ENCODE measurements at regions not wholly inside any gene's neighbourhood (a gene's known extent, or its start where the extent isn't known, plus 50 kb on each side); places are given as distances from the start of the nearest gene placed in this dataset.
A peak's percentile ranks its signal among the peaks of the same experiment; 100 is the strongest.

- peaks cover 88% of the 10 kb centered on the region for H3K9me3 Mint-ChIP-seq
- H3K27ac ChIP-seq (ENCODE audit: low read depth): no peak overlapping the region
- H3K27ac Mint-ChIP-seq: no peak overlapping the region
- no peaks in the 10 kb centered on the region for H3K27me3 ChIP-seq (ENCODE audit: insufficient read depth)
- no peaks in the 10 kb centered on the region for H3K9me2 ChIP-seq (ENCODE audit: insufficient read depth)
- H3K36me3 ChIP-seq (ENCODE audit: insufficient read depth): no peaks in the 10 kb centered on the region
- H3K4me2 ChIP-seq: no peak overlapping the region
- H3K4me1 ChIP-seq (ENCODE audit: insufficient read depth): no peaks in the 10 kb centered on the region
- no peaks in the 10 kb centered on the region for H3K79me2 ChIP-seq (replicated peaks; ENCODE audit: insufficient read depth)
- no peak for ATAC-seq
- no peaks in the 10 kb centered on the region for H4K20me1 ChIP-seq (replicated peaks; ENCODE audit: insufficient read depth)
- peaks cover 10% of the 10 kb centered on the region for H3K27me3 Mint-ChIP-seq (ENCODE audit: insufficient read depth, low read depth, poor library complexity)
- peaks cover 23% of the 10 kb centered on the region for H3K36me3 Mint-ChIP-seq (ENCODE audit: low read depth)
- no peak for TF ChIP-seq EZH2phosphoT487 (IDR thresholded peaks at IDR 0.05; ENCODE audit: unreplicated experiment)
- no peak for TF ChIP-seq STAT1 (IDR thresholded peaks at IDR 0.05; ENCODE audit: unreplicated experiment)
- TF ChIP-seq ETS1 (IDR thresholded peaks at IDR 0.05): no peak
- no peak for TF ChIP-seq JUNB (IDR thresholded peaks at IDR 0.05; ENCODE audit: unreplicated experiment)
- TF ChIP-seq NANOG (IDR thresholded peaks at IDR 0.05; ENCODE audit: borderline replicate concordance): no peak
- TF ChIP-seq ZNF114 (CRISPR knock-in tag; IDR thresholded peaks at IDR 0.05): no peak
- TF ChIP-seq ZNF331 (CRISPR knock-in tag; IDR thresholded peaks at IDR 0.05; ENCODE audit: low read depth): no peak
- no peak for TF ChIP-seq REST (IDR thresholded peaks at IDR 0.05; ENCODE audit: unreplicated experiment)
- TF ChIP-seq CREB1 (CRISPR knock-in tag; IDR thresholded peaks at IDR 0.05; ENCODE audit: low read depth): no peak
- TF ChIP-seq ZNF462 (CRISPR knock-in tag; IDR thresholded peaks at IDR 0.05): no peak
- TF ChIP-seq CTCF (conservative IDR thresholded peaks at IDR 0.05; ENCODE audit: low read depth in 2 of 2): no peak
- TF ChIP-seq POLR2AphosphoS5 (IDR thresholded peaks at IDR 0.05; ENCODE audit: low read depth): no peak
- no peak for TF ChIP-seq EZH2 (IDR thresholded peaks at IDR 0.05; ENCODE audit: low read depth, unreplicated experiment)
- no peak overlapping the region for H3K4me3 Mint-ChIP-seq
- H2AFZ ChIP-seq: no peak overlapping the region
- no peak overlapping the region for H3K4me3 ChIP-seq
- H3K4me1 Mint-ChIP-seq: no peaks in the 10 kb centered on the region
- no peaks in the 10 kb centered on the region for H3F3A ChIP-seq (replicated peaks; ENCODE audit: low read depth)
- DNase-seq (ENCODE audit: low spot score): peak; percentile 19
Measured at GRCh38 chrX:1011691-1012283, 200.7 kb downstream of the CRLF2 start.

Measured in GM23338 (cell line).